Colonic mucosa (tissue), 4 donors: ENCODE measurements at regions not wholly inside any gene's neighbourhood (a gene's known extent, or its start where the extent isn't known, plus 50 kb on each side); places are given as distances from the start of the nearest gene placed in this dataset.
"Not testable (repeated sequence)": the region's sequence is repeated elsewhere in the genome, so short reads cannot be mapped to it uniquely, and the experiment has no call there.

Source experiments
- DNase-seq: peaks from one replicate; pipeline ENCODE4 v3.0.0-alpha.2; 2020
- H3K27ac ChIP-seq: fragments of 200-600 bp; one replicate; pipeline ENCODE4 v1.8.0; 2021
- H3K27me3 ChIP-seq: fragments of 200-600 bp; one replicate; pipeline ENCODE4 v1.8.0; 2021
- H3K36me3 ChIP-seq: fragments of 200-600 bp; one replicate; pipeline ENCODE4 v1.8.0; 2021
- H3K4me1 ChIP-seq: fragments of 200-600 bp; one replicate; pipeline ENCODE4 v1.8.0; 2021; ENCODE audit warnings: mild to moderate bottlenecking
- H3K4me3 ChIP-seq: fragments of 200-600 bp; one replicate; pipeline ENCODE4 v1.8.0; 2021
- H3K9ac ChIP-seq, 2 donors: one replicate each; pipeline ENCODE4 v1.7.0; 2013; ENCODE audit warnings: control low read depth in 2 of 2, low read depth in 2 of 2, low read length in 2 of 2
- H3K9me3 ChIP-seq: fragments of 200-600 bp; one replicate; pipeline ENCODE4 v1.8.0; 2021
- CTCF ChIP-seq: fragments of 200-600 bp; IDR thresholded peaks from one replicate; pipeline ENCODE4 v1.8.0; 2022; ENCODE audit warnings: antibody characterized with exemption, mild to moderate bottlenecking
- intact Hi-C: fragments of 100-400 bp; cut with DNase I; formaldehyde crosslinking; loops from one replicate; pipeline ENCODE4 v1.14.1; 2022
- donor health status: healthy.
- donor health status: DM: no; HTN: no; CAD: no.
- donor health status: DM: no; HTN: no; CAD: no.

- Histone ChIP-seq H3K4me1 (no peaks in the 10 kb centered on the region), H3K27me3 (no peaks in the 10 kb centered on the region), H3K4me3 (no peak overlapping the region), H3K9ac (no peak overlapping the region), H3K27ac (no peak overlapping the region), H3K9me3 (no peaks in the 10 kb centered on the region), H3K36me3 (no peaks in the 10 kb centered on the region)
- no peak for DNase-seq
- intact Hi-C loops: no loop called here
- TF ChIP-seq CTCF: no peak
Observed at GRCh38 chr20:40880729-40881109, 147.9 kb upstream of the TOP1 start.

GRCh38 chr20:40882152-40882551, 146.5 kb upstream of the TOP1 start:
- Histone ChIP-seq H3K27ac (no peak overlapping the region), H3K4me3 (no peak overlapping the region), H3K9me3 (no peaks in the 10 kb centered on the region), H3K9ac (no peak overlapping the region), H3K27me3 (no peaks in the 10 kb centered on the region), H3K36me3 (no peaks in the 10 kb centered on the region), H3K4me1 (no peaks in the 10 kb centered on the region)
- no peak for TF ChIP-seq CTCF
- intact Hi-C loops: no loop called here
- no peak for DNase-seq

GRCh38 chr20:40883097-40883496, 145.5 kb upstream of the TOP1 start:
- H3K27me3 ChIP-seq: no peaks in the 10 kb centered on the region
- no peaks in the 10 kb centered on the region for H3K4me1 ChIP-seq
- no peaks in the 10 kb centered on the region for H3K36me3 ChIP-seq
- H3K27ac ChIP-seq: no peak overlapping the region
- no peak overlapping the region for H3K4me3 ChIP-seq
- H3K9ac ChIP-seq: no peak overlapping the region
- no peak for TF ChIP-seq CTCF
- intact Hi-C loops: no loop called here
- DNase-seq: no peak
- no peaks in the 10 kb centered on the region for H3K9me3 ChIP-seq

GRCh38 chr20:40887105-40887504, 141.5 kb upstream of the TOP1 start:
- Histone ChIP-seq H3K27me3 (no peaks in the 10 kb centered on the region), H3K9me3 (no peaks in the 10 kb centered on the region), H3K4me1 (no peaks in the 10 kb centered on the region), H3K9ac (no peak overlapping the region), H3K4me3 (no peak overlapping the region), H3K27ac (no peak overlapping the region), H3K36me3 (no peaks in the 10 kb centered on the region)
- TF ChIP-seq CTCF: no peak
- no peak for DNase-seq
- intact Hi-C loops: no loop called here

GRCh38 chr20:40889266-40889665, 139.4 kb upstream of the TOP1 start:
- intact Hi-C loops, DNase-seq, H3K4me3 ChIP-seq, H3K9me3 ChIP-seq, H3K36me3 ChIP-seq, H3K9ac ChIP-seq, H3K4me1 ChIP-seq, H3K27ac ChIP-seq, H3K27me3 ChIP-seq: not testable (repeated sequence)

- TF ChIP-seq CTCF: no peak
- no peak overlapping the region for H3K27ac ChIP-seq
- H3K27me3 ChIP-seq: no peaks in the 10 kb centered on the region
- H3K9ac ChIP-seq: no peak overlapping the region
- no peaks in the 10 kb centered on the region for H3K4me1 ChIP-seq
- intact Hi-C loops: no loop called here
- H3K36me3 ChIP-seq: no peaks in the 10 kb centered on the region
- no peak for DNase-seq
- H3K4me3 ChIP-seq: no peak overlapping the region
- H3K9me3 ChIP-seq: no peaks in the 10 kb centered on the region
Observed at GRCh38 chr20:40890181-40890580, 138.4 kb upstream of the TOP1 start.
